ENCODE measurements at regions not wholly inside any gene's neighbourhood (a gene's known extent, or its start where the extent isn't known, plus 50 kb on each side); places are given as distances from the start of the nearest gene placed in this dataset.
A peak's percentile ranks its signal among the peaks of the same experiment; 100 is the strongest.
"Not testable (repeated sequence)": the region's sequence is repeated elsewhere in the genome, so short reads cannot be mapped to it uniquely, and the experiment has no call there.

DNA sequence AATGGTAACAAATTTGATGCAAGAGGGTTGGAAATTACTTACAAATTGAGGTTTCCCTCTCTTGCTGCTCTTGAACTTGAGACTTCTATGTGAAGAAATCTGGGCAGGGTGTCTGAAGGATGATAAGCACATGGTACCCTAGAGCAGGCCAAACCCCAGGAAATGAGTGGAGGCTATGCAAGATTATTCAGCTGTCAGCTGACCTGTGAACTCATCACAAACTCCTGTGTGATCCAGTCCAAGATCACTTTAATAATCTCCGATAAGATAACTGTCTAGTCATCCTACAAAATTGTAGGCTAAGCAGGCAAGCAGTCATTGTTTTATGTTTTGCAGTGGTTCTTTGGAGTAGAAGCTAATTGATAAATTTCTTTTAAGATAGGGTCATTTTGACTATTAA lies 213.1 kb downstream of the BTBD3 start:
- DNase-seq, result no peak

- DNase-seq, result no peak
These were observed 215.9 kb downstream of the BTBD3 start for GRCh38 chr20:12133553-12133952.

- DNase-seq, result not testable (repeated sequence)
These were observed 228.3 kb downstream of the BTBD3 start for GRCh38 chr20:12145951-12146350.

- no peak for DNase-seq
These were observed 235.3 kb downstream of the BTBD3 start for GRCh38 chr20:12152996-12153395.

DNA sequence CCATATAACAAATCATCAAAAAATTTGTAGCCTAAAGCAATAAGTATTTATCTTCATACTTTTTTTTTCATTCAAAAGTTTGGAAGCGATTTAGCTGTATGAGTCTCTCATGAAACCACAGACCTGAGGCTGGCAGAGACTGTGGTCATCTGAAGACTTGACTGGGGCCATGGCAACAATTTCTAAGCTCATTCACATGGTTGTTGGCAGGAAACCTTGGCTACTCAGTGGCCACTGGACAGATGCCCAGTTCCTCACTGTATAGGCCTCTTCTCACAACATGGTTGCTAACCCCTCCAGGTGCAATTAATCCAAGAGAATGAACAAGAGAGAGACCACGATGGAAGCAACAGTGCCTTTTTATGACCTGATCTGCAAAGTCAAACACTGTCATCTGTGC lies 235.9 kb downstream of the BTBD3 start:
- no peak for DNase-seq

GRCh38 chr20:12156252-12156651 lies 238.6 kb downstream of the BTBD3 start:
- DNase-seq, result no peak

- DNase-seq, result no peak
These were observed 241.6 kb downstream of the BTBD3 start for GRCh38 chr20:12159261-12159660.

- DNase-seq, result no peak
These were observed 244.0 kb downstream of the BTBD3 start for GRCh38 chr20:12161734-12162133.

DNA sequence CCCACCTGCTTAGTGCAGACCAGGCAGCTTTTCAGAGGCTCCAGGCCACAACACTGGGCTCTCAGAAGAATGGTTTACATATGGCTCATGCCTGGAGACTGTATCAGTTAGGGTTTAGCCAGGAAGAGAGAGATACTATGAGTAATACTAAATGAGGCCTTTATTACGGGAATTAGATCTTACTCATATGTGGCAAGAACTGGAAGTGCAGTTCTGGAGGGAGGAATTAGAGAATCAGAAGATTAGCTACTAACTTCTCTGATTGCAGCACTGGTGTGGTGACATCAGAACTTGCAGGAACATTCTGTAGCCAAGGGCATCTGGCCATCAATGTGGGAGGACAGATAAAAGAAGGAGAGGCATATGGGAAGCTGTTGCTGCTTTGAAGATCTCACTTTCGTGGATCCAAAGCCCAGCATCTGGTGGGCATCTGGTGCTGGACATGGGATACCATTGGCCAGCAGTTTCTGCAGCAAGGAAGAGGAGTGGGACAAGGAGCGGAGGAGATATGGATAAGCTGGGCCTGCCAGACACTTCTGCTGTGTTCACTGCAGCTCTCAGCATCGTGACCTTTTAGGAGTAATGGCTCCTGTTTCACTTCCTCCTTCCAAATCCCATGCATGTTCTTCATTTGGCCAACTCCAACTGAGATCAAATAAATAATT lies 248.5 kb downstream of the BTBD3 start:
- DNase-seq, result no peak

- DNase-seq, result no peak
These were observed 252.7 kb downstream of the BTBD3 start for GRCh38 chr20:12170406-12170805.

DNA sequence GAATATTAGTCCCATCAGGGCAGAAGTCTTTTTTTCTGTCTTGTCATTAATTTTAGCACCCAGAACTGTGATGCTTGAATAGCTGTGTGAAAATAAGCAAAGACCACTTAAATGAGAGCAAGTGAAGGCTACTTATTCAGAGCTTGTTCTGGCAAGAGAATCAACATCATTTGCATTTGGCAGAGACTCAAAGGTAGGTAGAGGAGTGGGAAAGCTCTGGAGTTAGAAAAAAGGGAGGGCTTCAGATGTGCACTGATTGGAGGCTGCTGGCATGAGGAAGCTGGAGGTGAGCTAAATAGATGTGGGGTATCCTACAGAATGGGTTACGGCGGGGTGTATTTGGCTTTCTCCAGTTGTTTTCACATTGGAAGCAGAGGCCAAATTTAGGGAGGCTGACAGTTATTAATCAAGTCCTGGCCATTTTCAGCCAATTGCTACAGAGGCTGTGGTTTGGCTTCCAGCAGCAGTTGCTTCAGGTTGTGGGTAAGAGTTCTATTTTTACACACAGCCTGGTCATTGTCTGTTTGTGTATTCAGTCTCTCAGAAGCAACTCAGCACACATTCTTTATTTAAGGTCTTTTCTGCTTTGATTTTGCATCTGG lies 254.3 kb downstream of the BTBD3 start:
- peak; percentile 26 for DNase-seq

DNA sequence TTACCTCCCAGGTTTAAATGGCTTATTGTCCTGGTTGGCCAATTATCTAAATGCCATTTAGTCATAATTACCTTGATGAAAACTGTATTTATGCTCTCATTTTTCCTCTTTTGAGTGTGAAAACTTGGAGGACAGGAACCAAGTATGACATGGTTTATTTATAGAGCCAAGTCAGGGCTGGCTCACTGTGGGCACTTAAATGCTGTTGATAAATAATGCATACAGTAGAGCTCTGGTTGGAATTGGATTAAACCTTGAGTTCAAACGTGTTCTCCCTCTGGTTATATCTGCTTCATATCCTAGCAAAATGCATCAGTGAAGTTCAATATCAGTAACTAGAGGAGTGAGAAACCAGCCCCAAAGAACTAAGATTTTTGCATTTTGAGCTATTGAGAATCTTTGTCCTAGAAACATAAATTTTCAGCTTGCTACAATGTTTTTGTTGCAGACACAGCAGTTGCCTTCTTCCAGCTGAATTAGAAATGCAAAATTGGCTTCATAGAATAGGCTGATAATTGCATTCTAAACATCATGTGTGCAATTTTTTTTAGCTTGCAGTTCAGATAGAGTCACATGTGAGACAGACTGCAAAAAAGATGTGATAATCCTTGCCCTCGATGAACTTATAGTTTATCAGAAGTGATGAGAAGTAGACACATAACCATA lies 255.8 kb downstream of the BTBD3 start:
- no peak for DNase-seq

DNA sequence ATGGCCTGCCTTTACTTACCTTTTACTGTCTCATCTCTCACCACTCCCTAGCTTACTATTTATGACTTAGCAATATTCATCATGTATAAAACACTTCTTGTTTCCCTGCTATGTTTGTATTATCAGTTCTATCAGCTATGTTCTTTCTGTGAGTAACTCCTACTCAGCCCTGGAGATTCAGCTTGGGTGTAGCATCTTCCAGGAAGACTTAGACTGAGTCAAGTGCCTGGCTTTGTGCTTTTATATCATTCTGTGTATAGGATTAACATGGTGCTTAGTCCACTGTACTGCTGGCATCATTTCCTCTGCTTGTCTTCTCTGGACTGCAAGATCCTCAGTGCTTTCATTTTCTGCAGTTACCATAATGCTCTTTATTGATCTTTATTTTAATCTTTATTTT lies 257.8 kb downstream of the BTBD3 start:
- DNase-seq, result no peak

- no peak for DNase-seq
These were observed 260.1 kb downstream of the BTBD3 start for GRCh38 chr20:12177657-12178293.

DNA sequence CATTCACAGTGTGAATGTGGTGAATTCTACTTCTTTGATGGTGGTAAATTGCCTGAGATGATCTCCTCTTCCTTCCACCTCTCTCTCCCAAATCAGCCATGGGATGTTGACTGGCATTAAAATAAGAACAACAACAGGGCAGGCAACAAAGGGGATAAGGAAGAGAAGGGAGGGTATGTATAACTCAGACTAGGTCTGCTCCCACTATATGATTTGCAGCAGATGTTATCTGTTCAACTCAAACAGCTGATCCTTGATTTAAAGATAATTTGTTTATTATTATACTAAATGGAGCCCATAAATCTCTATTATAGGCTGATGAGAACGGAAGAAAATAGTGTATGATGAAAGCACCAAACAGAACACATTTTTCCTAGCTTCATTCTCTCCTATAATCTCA lies 262.0 kb downstream of the BTBD3 start:
- DNase-seq, result no peak

DNA sequence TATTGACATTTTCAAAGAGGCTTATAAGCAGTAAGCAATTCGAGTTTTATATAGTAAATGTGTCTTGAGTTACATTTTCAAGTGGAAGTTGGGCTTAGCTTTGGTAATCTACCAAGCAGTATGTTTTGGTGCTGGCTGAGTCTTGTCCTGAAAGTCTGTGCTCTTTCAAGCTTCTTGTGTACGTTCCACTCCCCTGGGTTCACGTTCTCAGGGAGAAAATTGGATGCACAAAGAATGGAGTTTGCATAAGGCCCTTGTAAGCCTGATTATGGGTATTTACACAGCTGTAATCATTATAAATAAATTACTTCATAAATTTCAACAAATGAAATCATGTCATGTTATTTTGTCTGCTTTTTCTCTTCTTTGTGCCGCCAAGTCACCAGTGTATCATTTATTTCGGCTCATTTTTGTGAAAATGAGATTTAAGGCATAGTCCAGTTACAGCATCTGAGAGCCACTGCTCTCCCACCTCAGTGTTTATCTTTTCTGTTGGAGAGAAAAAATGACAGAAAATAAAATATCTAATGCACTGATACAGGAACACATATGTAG lies 262.5 kb downstream of the BTBD3 start:
- DNase-seq, result peak; percentile 37

DNA sequence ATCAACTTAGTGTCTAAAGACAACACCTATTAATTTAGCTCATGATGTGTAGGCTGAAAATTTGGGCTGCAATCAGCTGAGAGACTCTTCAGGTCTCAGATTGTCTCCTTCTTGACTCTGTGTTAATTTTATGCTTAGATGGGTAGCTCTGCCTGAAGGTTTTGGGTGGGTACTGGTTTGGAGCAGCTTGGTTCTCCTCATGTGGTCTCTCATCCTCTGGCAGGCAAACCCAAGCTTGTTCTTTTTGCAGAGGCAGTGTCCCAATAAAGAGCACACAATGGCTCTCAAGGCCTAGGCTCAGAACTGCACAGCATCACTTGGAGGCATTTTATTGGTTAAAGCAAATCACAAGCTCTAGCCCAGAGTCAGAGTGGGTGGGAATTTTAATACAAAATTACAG lies 280.6 kb downstream of the BTBD3 start:
- no peak for DNase-seq

GRCh38 chr20:12199703-12200102 lies 282.0 kb downstream of the BTBD3 start:
- DNase-seq, result no peak

DNA sequence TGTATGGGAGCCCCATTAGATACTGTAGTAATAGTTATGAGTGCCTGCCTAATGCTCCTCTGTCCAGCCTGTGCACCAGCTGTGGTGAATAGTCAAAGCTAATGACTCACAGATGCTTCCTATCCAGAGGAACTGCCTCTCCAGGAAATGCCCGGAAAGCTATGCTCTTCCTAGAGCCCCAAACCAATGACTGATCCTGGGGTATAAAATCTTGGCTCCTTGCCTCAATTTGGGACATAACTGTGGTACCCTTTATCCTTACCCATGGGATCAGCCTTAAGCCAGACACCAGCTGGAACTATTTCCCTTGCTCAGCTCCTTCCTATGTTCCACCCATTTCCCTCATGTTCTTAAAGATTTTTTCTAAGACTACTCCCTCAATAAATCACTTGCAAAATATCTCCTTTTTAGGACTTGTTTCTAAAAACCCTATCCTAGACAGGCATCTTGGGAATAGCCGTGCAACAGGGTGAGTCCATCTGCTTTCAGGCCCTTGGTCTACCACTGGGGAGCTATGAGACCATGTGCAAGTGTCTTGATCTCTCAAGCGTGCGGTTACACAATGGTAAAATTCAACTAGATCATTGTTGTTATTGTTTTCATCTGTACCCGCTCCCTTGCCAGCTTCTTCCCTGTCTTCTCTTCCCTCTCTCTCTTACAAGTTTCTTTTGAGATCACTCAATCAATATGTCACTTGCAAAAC lies 283.7 kb downstream of the BTBD3 start:
- no peak for DNase-seq

DNA sequence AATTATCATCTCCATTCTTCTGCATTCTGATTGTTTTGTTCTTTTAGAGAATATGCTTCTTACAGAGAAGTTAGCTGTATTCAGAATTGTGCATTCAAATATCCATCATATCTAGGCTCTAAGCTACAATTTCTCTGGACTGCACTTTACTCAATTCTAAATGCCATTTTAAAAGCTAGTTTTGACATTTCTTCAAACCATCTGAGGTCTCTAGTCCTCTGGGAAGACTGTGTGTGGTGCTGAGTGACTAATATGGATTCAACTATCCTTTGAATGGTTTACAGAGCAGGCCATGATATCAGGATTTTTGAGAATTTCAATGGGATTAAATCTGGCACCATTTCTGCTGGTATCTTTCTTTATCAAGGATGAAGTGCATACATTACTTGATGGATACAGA lies 285.7 kb downstream of the BTBD3 start:
- no peak for DNase-seq

GRCh38 chr20:12203981-12204380 lies 286.3 kb downstream of the BTBD3 start:
- DNase-seq, result no peak

DNA sequence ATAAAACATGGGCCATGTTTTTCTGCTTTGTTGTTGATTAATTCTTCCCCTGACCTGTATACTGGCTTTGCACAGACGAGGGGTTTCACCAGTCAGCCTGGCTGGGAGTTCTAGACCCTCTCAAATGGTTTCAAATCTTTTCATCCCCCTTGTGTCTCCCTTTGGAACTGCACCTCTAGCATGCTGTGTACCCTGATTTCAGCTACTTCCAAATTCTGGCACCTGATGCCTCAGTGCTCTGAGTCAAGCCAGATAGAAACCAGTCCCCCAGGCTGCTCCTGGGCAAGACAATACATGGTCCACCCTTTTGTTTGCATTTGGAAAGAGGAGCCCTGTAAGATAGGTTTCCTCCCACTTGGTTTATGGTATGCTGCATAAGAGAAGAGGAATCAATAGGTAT lies 290.2 kb downstream of the BTBD3 start:
- DNase-seq, result no peak

DNA sequence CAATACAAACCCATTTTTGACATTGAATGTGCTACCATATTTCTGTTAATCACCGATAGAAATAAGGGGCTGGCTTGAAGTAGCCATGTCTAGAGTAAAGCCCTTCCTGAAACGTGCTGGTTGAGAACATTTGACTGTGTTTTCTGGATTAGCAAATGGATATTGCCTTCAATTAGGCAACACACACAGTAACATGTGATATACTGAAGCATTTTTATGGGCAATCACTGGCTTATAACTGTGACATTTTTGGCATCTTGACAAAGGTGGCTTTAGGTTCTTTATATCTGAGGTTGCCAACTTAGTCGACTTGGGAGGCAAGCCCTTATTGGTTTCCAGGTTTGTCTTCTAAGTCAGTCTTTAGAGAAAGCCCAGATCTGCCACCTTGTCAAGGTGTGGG lies 292.9 kb downstream of the BTBD3 start:
- no peak for DNase-seq

Measured in NCI-H510A treated with DMSO at 0.1 percent for 48 hours (cell line).